ENCODE measurements at regions not wholly inside any gene's neighbourhood (a gene's known extent, or its start where the extent isn't known, plus 50 kb on each side); places are given as distances from the start of the nearest gene placed in this dataset.

DNA sequence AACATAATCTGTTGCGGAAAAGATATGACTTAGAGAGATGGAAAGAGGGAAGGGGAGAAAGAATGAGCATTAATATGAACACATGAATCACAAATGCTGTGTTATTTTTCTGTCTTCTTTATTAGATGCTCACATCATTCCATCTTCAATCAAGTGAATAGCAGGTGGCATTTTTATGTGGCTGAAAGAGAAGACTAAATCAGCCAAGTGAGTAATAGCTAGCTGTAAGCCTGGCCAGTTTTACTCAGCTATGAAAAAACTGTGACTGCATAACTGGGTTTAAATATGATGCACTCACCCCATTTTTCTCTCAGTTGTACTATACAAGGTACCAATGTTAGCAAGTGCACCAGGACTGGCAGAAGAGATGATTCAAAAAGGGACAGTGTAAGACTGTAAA lies 571.1 kb downstream of the JRKL start:
- TF ChIP-seq, protein P1, sequence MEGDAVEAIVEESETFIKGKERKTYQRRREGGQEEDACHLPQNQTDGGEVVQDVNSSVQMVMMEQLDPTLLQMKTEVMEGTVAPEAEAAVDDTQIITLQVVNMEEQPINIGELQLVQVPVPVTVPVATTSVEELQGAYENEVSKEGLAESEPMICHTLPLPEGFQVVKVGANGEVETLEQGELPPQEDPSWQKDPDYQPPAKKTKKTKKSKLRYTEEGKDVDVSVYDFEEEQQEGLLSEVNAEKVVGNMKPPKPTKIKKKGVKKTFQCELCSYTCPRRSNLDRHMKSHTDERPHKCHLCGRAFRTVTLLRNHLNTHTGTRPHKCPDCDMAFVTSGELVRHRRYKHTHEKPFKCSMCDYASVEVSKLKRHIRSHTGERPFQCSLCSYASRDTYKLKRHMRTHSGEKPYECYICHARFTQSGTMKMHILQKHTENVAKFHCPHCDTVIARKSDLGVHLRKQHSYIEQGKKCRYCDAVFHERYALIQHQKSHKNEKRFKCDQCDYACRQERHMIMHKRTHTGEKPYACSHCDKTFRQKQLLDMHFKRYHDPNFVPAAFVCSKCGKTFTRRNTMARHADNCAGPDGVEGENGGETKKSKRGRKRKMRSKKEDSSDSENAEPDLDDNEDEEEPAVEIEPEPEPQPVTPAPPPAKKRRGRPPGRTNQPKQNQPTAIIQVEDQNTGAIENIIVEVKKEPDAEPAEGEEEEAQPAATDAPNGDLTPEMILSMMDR (IDR thresholded peaks at IDR 0.05; ENCODE audit: control insufficient read depth, extremely low read depth, insufficient read depth), result no peak
- no peak overlapping the region for H3K4me3 ChIP-seq (ENCODE audit: low read depth, low read length)
- no peak for DNase-seq (ENCODE audit: low read depth)

DNA sequence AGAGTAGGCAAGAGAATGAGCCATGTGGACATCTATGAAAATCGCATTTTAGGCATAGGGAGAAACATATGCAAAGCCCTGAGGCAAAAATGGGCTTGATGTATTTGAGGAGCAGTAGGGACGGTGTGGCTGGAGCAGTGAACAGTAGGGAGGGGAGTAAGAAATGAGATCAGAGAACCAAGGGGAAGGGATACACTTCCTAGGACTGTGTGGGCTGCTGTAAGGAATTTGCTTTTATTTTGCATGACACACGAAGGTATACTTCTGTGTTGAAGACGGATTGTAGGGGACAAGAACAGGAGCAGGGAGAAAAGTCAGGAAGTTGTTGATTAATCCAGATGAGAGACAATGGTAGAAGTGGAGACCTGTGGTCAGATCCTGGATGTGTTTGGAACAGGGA lies 572.1 kb downstream of the JRKL start:
- TF ChIP-seq, protein P1 (IDR thresholded peaks at IDR 0.05; ENCODE audit: control insufficient read depth, extremely low read depth, insufficient read depth), result no peak
- H3K4me3 ChIP-seq (ENCODE audit: low read depth, low read length), result no peak overlapping the region
- DNase-seq (ENCODE audit: low read depth), result no peak

DNA sequence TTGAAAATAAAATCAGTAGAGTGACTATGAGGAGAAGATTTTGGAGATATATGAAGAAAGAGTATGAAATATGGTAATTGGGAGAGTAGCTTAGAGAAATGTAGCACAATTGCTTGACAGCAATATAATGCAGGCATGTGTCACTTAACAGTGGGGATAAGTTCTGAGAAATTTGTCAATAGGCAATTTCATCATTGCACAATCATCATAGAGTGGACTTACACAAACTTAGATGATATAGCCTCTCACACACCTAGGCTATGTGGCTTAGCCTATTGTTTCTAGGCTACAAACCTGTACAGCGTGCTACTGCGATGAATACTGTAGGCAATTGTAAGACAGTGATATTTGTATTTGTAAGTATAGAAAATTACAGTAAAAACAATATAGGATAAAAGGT lies 573.6 kb downstream of the JRKL start:
- DNase-seq (ENCODE audit: low read depth), result no peak
- TF ChIP-seq, protein P1 (IDR thresholded peaks at IDR 0.05; ENCODE audit: control insufficient read depth, extremely low read depth, insufficient read depth), result no peak

DNA sequence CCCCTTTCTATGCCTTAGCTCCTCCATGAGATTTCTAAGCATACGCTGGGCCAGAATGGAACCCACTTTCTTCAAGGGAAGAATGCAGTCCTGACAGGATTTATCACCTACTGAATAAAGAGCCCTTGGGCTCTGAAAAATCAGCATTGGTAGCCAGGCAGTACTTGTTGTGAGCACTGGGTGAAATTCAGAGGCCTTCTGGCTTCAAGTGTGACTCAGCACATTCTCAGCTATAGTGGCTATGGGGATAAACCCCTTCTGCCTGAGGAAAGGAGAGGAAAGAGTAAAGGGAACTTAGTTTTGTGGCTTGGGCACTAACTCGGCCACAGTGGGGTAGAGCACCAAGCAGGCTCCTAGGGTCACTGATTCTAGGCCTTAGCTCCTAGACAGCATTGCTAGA lies 574.8 kb downstream of the JRKL start:
- H3K4me3 ChIP-seq (ENCODE audit: low read depth, low read length), result no peak overlapping the region
- no peak for DNase-seq (ENCODE audit: low read depth)
- TF ChIP-seq, protein P1 (IDR thresholded peaks at IDR 0.05; ENCODE audit: control insufficient read depth, extremely low read depth, insufficient read depth), result no peak

More for the DNA sequence above, 573.6 kb downstream of the JRKL start:
- no peak overlapping the region for H3K4me3 ChIP-seq (ENCODE audit: low read depth, low read length)

DNA sequence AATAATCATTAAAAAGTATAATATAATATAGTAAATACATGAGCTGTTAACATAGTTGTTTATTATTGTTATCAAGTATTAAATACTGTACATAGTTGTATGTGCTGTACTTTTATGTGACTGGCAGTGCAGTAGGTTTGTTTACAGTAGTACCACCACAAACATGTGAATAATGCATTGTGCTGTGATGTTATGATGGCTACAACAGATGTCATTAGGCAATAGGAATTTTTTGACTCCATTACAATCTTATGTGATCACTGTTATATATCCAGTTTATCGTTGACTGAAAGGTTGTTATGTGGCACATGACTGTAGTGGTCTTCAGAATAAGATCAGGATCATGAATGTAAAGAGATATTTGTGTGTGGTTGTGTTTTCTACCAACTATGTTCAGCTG lies 577.8 kb downstream of the JRKL start:
- no peak overlapping the region for H3K4me3 ChIP-seq (ENCODE audit: low read depth, low read length)
- no peak for DNase-seq (ENCODE audit: low read depth)
- TF ChIP-seq, protein P1 (IDR thresholded peaks at IDR 0.05; ENCODE audit: control insufficient read depth, extremely low read depth, insufficient read depth), result no peak

DNA sequence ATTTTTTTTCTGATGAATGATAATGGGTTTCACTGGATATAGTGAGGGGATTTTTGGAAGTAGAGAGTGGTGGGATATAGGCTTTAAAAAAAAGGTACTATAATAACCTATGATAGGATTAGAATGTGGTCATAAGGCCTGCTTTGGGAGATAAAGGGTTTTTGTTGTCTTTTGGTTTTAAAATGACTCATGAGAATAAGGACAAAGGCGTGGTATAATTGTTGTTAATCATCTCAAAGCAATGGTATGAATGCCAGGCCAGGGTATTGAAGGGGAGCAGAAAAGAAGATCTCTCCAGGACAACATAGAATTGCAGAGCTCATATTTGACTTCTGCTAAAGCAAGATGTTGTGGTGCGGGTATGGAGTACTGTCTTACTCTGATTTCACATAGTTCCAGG lies 579.4 kb downstream of the JRKL start:
- DNase-seq (ENCODE audit: low read depth), result no peak
- TF ChIP-seq, protein P1 (IDR thresholded peaks at IDR 0.05; ENCODE audit: control insufficient read depth, extremely low read depth, insufficient read depth), result no peak
- no peak overlapping the region for H3K4me3 ChIP-seq (ENCODE audit: low read depth, low read length)

DNA sequence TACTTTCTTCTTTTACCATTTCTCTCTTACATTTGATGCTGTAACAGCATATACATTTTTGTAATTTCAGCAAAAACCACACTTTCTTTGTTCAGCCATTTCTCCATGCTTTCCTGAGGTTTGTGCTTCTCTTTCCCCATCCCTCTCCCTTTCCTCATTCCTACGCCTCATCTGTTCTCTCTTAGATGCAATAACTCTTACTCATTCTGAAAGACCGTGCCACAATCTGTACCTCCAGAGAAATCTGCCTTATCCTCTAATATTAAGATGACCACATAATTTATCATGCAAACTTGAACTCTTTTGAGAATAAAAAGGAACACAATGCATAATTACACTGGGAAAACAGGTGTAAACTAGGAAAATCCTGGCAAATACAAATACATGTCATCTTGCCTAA lies 588.9 kb downstream of the JRKL start:
- TF ChIP-seq, protein P1 (IDR thresholded peaks at IDR 0.05; ENCODE audit: control insufficient read depth, extremely low read depth, insufficient read depth), result no peak
- no peak overlapping the region for H3K4me3 ChIP-seq (ENCODE audit: low read depth, low read length)
- no peak for DNase-seq (ENCODE audit: low read depth)
